HuH-7 (cell line): ENCODE measurements at regions not wholly inside any gene's neighbourhood (a gene's known extent, or its start where the extent isn't known, plus 50 kb on each side); places are given as distances from the start of the nearest gene placed in this dataset.
"Not testable (repeated sequence)": the region's sequence is repeated elsewhere in the genome, so short reads cannot be mapped to it uniquely, and the experiment has no call there.

Experiments
- DNase-seq: peaks from one replicate; pipeline ENCODE4 v3.0.0; 2011; ENCODE audit warnings: low spot score

DNA sequence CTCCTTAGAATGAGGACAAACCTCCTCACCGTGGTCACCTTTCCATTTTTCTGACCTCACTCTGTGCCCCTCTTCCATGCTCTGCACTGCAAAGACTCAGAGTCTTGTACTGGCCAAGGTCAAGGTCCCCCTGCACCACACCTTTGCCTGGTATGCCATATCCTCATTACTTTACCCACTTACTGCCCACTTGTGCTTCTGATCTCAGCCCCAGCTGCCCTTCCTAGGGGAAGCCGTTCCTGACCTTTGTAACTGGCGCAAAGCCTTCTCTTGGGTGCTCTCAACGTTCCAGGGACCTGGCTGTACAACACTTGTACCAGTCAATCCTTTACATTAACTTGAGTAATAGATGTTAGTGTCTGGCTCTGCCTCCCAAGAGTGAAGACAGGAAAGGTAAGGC lies 256.0 kb downstream of the SV2B start:
- DNase-seq = no peak

DNA sequence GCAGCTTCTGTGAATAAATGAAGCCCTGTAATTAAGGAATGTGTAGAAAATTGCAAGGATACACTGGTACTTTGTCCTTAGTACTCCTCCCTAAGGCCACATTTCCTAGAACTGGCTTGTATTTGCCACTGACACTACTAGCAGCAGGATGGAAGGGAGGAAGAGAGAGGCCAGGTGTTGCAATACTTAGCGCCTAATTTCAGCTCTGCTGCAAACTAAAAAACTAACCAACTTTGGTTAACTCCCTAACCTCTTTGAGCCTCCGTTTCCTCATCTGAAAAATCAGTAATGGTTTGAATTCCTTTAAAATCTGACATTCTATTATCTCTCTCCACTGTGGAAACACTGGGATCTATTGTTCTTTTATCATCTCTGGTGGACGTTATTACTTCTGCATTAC lies 257.0 kb downstream of the SV2B start:
- no peak for DNase-seq

GRCh38 chr15:91357486-91357885 lies 257.4 kb downstream of the SV2B start:
- DNase-seq = no peak

- DNase-seq = no peak
These were observed 258.3 kb downstream of the SV2B start for GRCh38 chr15:91358405-91358804.

DNA sequence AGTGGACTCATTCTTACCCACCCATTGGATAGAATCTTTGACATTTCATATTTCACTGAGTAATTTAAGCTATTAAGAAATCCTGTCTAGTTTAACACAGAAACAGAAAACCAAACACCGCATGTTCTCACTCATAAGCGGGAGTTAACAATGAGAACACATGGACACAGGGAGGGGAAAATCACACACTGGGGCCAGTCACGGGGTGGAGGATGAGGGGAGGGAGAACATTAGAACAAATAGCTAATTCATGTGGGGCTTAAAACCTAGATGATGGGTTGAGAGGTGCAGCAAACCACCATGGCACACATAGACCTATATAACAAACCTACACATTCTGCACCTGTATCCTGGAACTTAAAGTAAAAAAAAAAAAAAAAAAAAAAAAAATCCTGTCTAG lies 261.6 kb downstream of the SV2B start:
- not testable (repeated sequence) for DNase-seq

DNA sequence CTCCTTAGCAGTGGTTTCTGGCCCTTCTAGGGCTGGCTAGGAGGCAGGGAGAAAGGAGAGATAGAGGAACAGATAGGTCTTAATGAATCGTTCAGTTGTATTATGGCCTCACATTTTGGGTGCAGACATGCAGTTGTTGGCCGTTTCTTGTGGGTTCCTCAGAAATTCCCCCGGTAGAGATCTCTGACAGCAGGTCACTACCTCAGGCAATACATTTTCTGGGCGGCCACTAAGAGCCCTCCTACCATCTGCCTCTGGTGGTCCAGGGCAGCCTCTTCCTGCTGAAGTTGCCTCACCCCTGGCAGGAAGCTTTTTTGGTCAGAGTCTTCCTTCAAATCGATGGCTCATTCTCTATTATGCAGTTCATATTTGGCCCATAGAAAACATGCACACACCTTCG lies 266.1 kb downstream of the SV2B start:
- no peak for DNase-seq

- no peak for DNase-seq
These were observed 268.6 kb downstream of the SV2B start for GRCh38 chr15:91368611-91369010.

DNA sequence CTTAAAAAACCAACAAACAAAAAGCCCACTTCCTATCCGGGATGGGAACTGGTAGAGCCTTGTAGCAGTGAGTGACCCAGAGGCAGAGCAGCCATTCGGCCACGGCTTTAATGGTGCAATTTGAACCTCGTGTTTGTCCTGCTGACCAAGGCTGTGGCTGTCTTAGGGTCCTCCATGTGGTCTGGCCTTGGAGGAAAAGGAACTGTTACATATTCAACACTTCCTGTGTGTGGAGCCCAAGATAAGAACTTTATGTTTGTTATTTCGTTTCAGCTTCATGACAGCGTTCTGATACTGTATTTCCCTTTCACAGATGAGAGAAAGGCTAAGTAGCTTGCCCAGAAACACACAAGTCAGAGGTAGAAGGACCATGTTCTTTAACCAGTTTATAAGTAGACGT lies 269.8 kb downstream of the SV2B start:
- no peak for DNase-seq

GRCh38 chr15:91371345-91371744 lies 271.3 kb downstream of the SV2B start:
- not testable (repeated sequence) for DNase-seq

DNA sequence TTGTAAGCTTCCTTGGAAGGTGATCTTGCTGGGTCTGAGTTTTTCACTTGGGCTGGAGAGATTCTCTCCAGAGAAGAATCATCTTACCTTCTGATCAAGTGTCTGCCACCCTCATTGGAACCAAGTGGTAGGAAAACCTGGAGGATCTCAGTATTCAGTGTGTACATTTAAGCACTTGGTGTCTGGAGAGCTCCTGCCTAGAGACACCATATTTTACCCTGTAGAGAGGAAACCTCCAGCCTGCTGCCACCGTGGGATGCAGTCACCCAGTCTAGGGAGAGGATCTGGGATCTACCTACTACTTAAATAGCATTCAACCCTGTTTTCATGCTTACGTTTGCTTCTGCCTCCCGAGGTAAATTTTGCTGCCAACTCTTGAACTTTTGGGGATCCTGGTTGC lies 274.3 kb downstream of the SV2B start:
- DNase-seq = no peak

GRCh38 chr15:91376038-91376437 lies 276.0 kb downstream of the SV2B start:
- DNase-seq = no peak

GRCh38 chr15:91380114-91380513 lies 280.1 kb downstream of the SV2B start:
- no peak for DNase-seq

- DNase-seq = no peak
These were observed 283.5 kb downstream of the SV2B start for GRCh38 chr15:91383532-91383931.

- no peak for DNase-seq
These were observed 284.2 kb downstream of the SV2B start for GRCh38 chr15:91384189-91384730.

GRCh38 chr15:91385311-91385710 lies 285.3 kb downstream of the SV2B start:
- DNase-seq = no peak

DNA sequence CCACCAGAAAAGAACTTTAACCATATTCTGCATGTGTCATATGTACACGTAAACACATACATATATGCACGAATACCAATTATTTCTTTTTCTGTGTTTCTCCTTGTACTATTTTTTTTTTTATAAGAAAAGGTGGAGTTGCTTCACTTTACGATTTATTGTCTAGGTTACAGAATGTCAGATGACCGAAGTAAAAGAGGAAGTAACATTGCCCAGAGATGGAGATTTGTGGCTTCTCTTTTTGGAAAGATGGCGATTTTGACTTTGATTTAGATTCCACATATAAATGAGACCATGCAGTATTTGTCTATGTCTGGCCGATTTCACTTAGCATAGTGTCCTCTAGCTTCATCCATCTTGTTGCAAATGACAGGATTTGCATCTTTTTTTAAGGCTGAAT lies 293.1 kb downstream of the SV2B start:
- DNase-seq = no peak

DNA sequence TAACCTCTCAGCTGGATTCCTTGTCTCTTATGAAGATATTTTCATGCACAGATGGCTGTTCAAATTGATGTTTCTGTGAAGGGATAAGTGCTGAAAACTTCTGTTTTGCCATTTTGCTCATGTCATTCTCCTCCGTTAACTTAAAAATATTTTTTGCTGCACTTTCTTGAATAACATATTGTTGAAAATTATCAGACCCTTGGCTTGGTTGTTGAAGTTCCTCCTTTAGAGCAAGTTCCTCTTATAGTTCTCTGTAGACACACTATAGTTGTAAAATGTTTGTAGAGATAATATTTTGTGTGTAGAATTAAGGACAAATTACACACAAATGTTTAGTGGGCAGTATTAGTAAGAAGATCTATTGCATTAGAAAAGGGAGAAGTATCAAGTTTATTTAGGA lies 300.4 kb downstream of the SV2B start:
- no peak for DNase-seq

GRCh38 chr15:91407269-91407889 lies 307.3 kb downstream of the SV2B start:
- no peak for DNase-seq

- no peak for DNase-seq
These were observed 308.5 kb downstream of the SV2B start for GRCh38 chr15:91408476-91409076.

DNA sequence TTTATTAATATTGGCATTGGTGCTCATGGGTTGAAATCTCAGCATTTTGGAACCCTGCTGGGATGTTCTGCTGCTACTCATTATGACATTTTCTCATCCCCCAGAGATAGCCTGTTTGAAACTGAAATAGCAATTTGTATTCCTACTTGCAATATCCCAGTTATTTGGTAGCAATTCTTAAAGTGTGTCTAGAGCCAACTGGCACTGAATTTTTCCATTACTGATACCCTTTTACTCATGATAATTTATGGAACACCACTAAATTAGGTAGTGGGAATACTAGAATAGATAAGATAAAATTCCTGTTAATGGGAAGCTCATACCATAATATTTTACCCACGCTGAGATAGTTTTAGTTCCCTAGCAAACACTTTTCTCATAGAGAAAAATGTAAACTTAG lies 309.3 kb downstream of the SV2B start:
- no peak for DNase-seq

GRCh38 chr15:91411586-91411985 lies 311.5 kb downstream of the SV2B start:
- DNase-seq = no peak

GRCh38 chr15:91412138-91412928 lies 312.3 kb downstream of the SV2B start:
- no peak for DNase-seq

DNA sequence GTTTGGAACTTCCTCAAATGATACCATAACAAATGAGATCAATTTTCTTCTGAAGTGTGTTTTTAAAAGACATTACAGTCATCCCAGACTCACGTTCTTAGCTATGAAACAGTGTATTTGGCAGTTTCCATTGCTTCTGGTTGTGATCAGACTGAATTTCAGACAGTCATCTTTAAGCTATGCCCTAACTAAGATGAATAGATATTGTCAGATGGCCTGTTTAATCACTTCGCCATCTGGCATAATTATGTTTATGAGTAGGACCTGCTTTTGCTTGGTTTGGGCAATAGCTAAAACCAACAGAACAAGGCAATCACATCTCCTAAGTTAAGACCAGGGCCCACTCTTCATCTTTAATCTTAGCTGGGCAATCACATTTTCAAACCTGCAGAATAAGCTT lies 313.1 kb downstream of the SV2B start:
- DNase-seq = no peak
